Endothelial cell of umbilical vein (primary cell): ENCODE measurements at regions not wholly inside any gene's neighbourhood (a gene's known extent, or its start where the extent isn't known, plus 50 kb on each side); places are given as distances from the start of the nearest gene placed in this dataset.

Source experiments
- BruUV-seq: library from RNA; stranded (reverse); fragments of 400-500 nt; replicated peaks from 2 replicates; lab custom pipeline; 2021; lab: Mats Ljungman, UMichigan
- CTCF ChIA-PET: fragments of 300-600, 350-600 bp; sonication (Branson Sonifier 250); formaldehyde crosslinking; loops from one replicate; lab custom pipeline; 2021; ENCODE audit warnings: antibody characterized with exemption, inconsistent platforms; lab: Charles Lee
- POLR2A ChIA-PET: fragments of 300-600, 350-600 bp; sonication (Branson Sonifier 250); formaldehyde crosslinking; loops from one replicate; lab custom pipeline; 2021; ENCODE audit warnings: antibody characterized with exemption, inconsistent platforms; lab: Charles Lee
- DNase-seq: peaks from one replicate; pipeline ENCODE4 v3.0.0-alpha.2; 2011; ENCODE audit warnings: low read depth, low spot score
- FAIRE-seq: peaks from 2 replicates; lab custom pipeline; 2011; peaks lifted over from hg19 to GRCh38; lab: Jason Lieb, UNC
- H2AFZ ChIP-seq: 2 replicates; pipeline ENCODE4 v1.6.0; 2012; ENCODE audit warnings: low read depth, low read length, control low read depth, inconsistent platforms
- H3K27ac ChIP-seq: 2 replicates; pipeline ENCODE4 v1.5.1; 2011; ENCODE audit warnings: low read depth, mild to moderate bottlenecking, control low read depth, low read length, moderate library complexity; ENCODE audit not compliant: insufficient read depth
- H3K27me3 ChIP-seq, 2 experiments: 2 replicates each; pipeline versions ENCODE4 v1.6.0 to v1.6.1; 2011; ENCODE audit warnings: low read length in 2 of 2, mixed read lengths in 1 of 2; ENCODE audit not compliant: control insufficient read depth in 2 of 2, insufficient read depth in 2 of 2
- H3K36me3 ChIP-seq, 2 experiments: 2 replicates in 1 of 2; 3 replicates in 1 of 2; pipeline ENCODE4 v1.5.1; 2011; ENCODE audit warnings: low read length in 2 of 2, mild to moderate bottlenecking in 1 of 2, moderate library complexity in 1 of 2; ENCODE audit not compliant: control insufficient read depth in 2 of 2, insufficient read depth in 2 of 2; ENCODE audit errors: extremely low read depth in 1 of 2
- H3K4me1 ChIP-seq: 3 replicates; pipeline ENCODE4 v1.5.1; 2011; ENCODE audit warnings: mild to moderate bottlenecking, low read length; ENCODE audit not compliant: control insufficient read depth, insufficient read depth; ENCODE audit errors: extremely low read depth
- H3K4me2 ChIP-seq: 2 replicates; pipeline ENCODE4 v1.6.1; 2011; ENCODE audit warnings: low read length, control low read depth, mixed read lengths; ENCODE audit not compliant: insufficient read depth
- H3K4me3 ChIP-seq, 3 experiments: fragments of 200-600 bp in 1 of 3; sonication (generic), shearing (Covaris generic) in 1 of 3; replicated peaks in 1 of 3; 2 replicates each; pipeline ENCODE4 v1.5.1; 2011 to 2016; ENCODE audit warnings: control low read depth in 3 of 3, low read length in 3 of 3, mild to moderate bottlenecking in 2 of 3, inconsistent platforms in 1 of 3, low read depth in 1 of 3, moderate library complexity in 1 of 3; ENCODE audit not compliant: insufficient read depth in 1 of 3
- H3K79me2 ChIP-seq: 2 replicates; pipeline ENCODE4 v1.6.0; 2012; ENCODE audit warnings: low read length, inconsistent platforms; ENCODE audit not compliant: control insufficient read depth, insufficient read depth
- H3K9ac ChIP-seq: replicated peaks from 2 replicates; pipeline ENCODE3; 2011; ENCODE audit warnings: low read length, control low read depth; ENCODE audit not compliant: insufficient read depth; ENCODE audit errors: extremely low read depth
- H3K9me1 ChIP-seq: replicated peaks from 3 replicates; pipeline ENCODE4 v1.6.0; 2011; ENCODE audit warnings: mild to moderate bottlenecking, low read length; ENCODE audit not compliant: control insufficient read depth, insufficient read depth; ENCODE audit errors: extremely low read depth
- H3K9me3 ChIP-seq: replicated peaks from 2 replicates; pipeline ENCODE4 v1.5.1; 2012; ENCODE audit warnings: low read length, inconsistent platforms; ENCODE audit not compliant: control insufficient read depth, insufficient read depth
- H4K20me1 ChIP-seq: replicated peaks from 2 replicates; pipeline ENCODE3; 2011; ENCODE audit warnings: mild to moderate bottlenecking, low read length; ENCODE audit not compliant: control insufficient read depth, insufficient read depth; ENCODE audit errors: extremely low read depth
- EZH2 ChIP-seq: IDR thresholded peaks from 2 replicates; pipeline ENCODE4 v1.6.1; 2012; ENCODE audit warnings: borderline replicate concordance, low read depth, mild to moderate bottlenecking, moderate library complexity, low read length, inconsistent platforms; ENCODE audit not compliant: severe bottlenecking
- FOS ChIP-seq: IDR thresholded peaks from 2 replicates; pipeline ENCODE4 v1.6.1; 2011; ENCODE audit warnings: mild to moderate bottlenecking, low read length, moderate library complexity, borderline replicate concordance; ENCODE audit not compliant: insufficient read depth
- GATA2 ChIP-seq: IDR thresholded peaks from 2 replicates; pipeline ENCODE4 v1.7.0; 2011; ENCODE audit warnings: low read depth, mild to moderate bottlenecking, moderate library complexity, mixed read lengths, low read length; ENCODE audit not compliant: insufficient read length, insufficient read depth
- JUN ChIP-seq: IDR thresholded peaks from 2 replicates; pipeline ENCODE4 v1.6.1; 2011; ENCODE audit warnings: borderline replicate concordance, low read depth; ENCODE audit not compliant: insufficient read length, insufficient read depth
- MAX ChIP-seq: IDR thresholded peaks from 2 replicates; pipeline ENCODE4 v1.6.1; 2011; ENCODE audit not compliant: insufficient read depth, insufficient read length
- MYC ChIP-seq: IDR thresholded peaks from one replicate; pipeline ENCODE4 v1.6.1; 2011; ENCODE audit warnings: mild to moderate bottlenecking, low read depth, low read length
- POLR2A ChIP-seq: IDR thresholded peaks from 2 replicates; pipeline ENCODE4 v1.6.1; 2012; ENCODE audit warnings: low read depth, mild to moderate bottlenecking, control low read depth, low read length
- POLR2AphosphoS5 ChIP-seq: IDR thresholded peaks from 2 replicates; pipeline ENCODE4 v1.6.1; 2012; ENCODE audit warnings: low read depth, mild to moderate bottlenecking, control low read depth, low read length, moderate library complexity; ENCODE audit not compliant: insufficient read depth
- dilution Hi-C: fragments of 300-500 bp; cut with MboI; formaldehyde crosslinking; loops from one replicate; pipeline ENCODE4 v1.15.0; 2019; ENCODE audit warnings: low sequenced_read_pairs; ENCODE audit not compliant: extremely low pct_ligation_motif_present
- intact Hi-C: fragments of 100-400 bp; cut with micrococcal nuclease; formaldehyde crosslinking; loops from one replicate; pipeline ENCODE4 v1.10.0; 2022
- TF ChIP-seq, protein P1 (sequence below), 2 donors: IDR thresholded peaks; 1 replicate in 1 of 2; 2 replicates in 1 of 2; pipeline ENCODE4 v1.5.1; 2011; ENCODE audit warnings: low read length in 2 of 2, mild to moderate bottlenecking in 2 of 2, moderate library complexity in 2 of 2, control low read depth in 1 of 2, inconsistent platforms in 1 of 2, low read depth in 1 of 2; ENCODE audit not compliant: insufficient read depth in 1 of 2; ENCODE audit errors: extremely low read depth in 1 of 2

DNA sequence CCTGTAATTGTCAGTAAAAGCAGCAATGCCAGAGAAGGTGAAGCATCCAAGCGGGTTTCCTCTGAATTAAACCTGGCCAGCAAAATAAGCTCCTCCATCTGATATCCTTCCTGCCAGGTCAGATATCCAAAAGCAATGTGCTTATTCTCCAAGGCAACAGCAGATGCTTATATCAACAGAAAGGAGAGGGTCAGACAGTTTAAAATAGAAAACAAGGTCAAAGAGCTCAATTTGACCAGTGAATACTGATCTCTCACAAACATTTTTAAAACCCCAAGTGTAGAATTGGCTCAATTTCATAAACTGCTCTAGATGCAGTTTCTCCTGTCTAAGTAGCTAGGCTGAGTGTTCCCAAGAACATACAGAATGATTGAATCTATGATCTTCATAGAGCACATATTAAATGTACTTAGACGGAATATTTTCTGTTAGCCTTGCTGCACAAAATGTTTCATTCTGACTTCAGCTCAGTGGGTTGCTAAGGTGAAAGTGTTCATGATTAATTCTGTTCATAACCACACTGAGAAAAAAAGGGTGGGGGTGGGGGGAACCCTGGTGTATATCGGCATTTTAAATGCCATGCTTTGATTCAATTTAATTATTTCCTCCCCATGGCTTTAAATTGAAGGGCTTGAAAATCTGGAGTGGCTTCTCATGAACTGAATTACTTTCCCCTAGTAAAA lies 174.2 kb upstream of the ARHGAP20 start:
- no peak overlapping the region for H3K9ac ChIP-seq
- no TSS peak for BruUV-seq
- H3K36me3 ChIP-seq, result no peaks in the 10 kb centered on the region
- no peaks in the 10 kb centered on the region for H4K20me1 ChIP-seq
- DNase-seq (no peak), FAIRE-seq (no peak)
- no peak overlapping the region for H3K4me3 ChIP-seq
- CTCF ChIA-PET, result interaction anchor here (1.0 kb wide), 1 partner anchor 28 kb away, joined by 3 read pairs; no protein-coding TSS in a partner anchor
- dilution Hi-C loops (no loop called here), intact Hi-C loops (no loop called here)
- no peaks in the 10 kb centered on the region for H3K79me2 ChIP-seq
- H3K9me3 ChIP-seq, result no peaks in the 10 kb centered on the region
- no peak overlapping the region for H3K27ac ChIP-seq
- TF ChIP-seq MAX, result no peak
- no peak for TF ChIP-seq POLR2A
- no peak for TF ChIP-seq POLR2AphosphoS5
- no peak for TF ChIP-seq JUN
- TF ChIP-seq FOS, result no peak
- TF ChIP-seq MYC, result no peak
- TF ChIP-seq, protein P1, sequence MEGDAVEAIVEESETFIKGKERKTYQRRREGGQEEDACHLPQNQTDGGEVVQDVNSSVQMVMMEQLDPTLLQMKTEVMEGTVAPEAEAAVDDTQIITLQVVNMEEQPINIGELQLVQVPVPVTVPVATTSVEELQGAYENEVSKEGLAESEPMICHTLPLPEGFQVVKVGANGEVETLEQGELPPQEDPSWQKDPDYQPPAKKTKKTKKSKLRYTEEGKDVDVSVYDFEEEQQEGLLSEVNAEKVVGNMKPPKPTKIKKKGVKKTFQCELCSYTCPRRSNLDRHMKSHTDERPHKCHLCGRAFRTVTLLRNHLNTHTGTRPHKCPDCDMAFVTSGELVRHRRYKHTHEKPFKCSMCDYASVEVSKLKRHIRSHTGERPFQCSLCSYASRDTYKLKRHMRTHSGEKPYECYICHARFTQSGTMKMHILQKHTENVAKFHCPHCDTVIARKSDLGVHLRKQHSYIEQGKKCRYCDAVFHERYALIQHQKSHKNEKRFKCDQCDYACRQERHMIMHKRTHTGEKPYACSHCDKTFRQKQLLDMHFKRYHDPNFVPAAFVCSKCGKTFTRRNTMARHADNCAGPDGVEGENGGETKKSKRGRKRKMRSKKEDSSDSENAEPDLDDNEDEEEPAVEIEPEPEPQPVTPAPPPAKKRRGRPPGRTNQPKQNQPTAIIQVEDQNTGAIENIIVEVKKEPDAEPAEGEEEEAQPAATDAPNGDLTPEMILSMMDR (IDR thresholded peaks at IDR 0.05; ENCODE audit: extremely low read depth in 1 of 2, insufficient read depth in 1 of 2, low read depth in 1 of 2, low read length in 2 of 2), result no peak
- TF ChIP-seq EZH2, result no peak
- no peak for TF ChIP-seq GATA2
- no peaks in the 10 kb centered on the region for H3K27me3 ChIP-seq
- no peaks in the 10 kb centered on the region for H3K4me1 ChIP-seq
- H3K4me2 ChIP-seq, result no peak overlapping the region
- no peaks in the 10 kb centered on the region for H3K9me1 ChIP-seq
- H2AFZ ChIP-seq, result no peak overlapping the region
- POLR2A ChIA-PET, result no interaction called here
